WTC11 (cell line): ENCODE measurements at regions not wholly inside any gene's neighbourhood (a gene's known extent, or its start where the extent isn't known, plus 50 kb on each side); places are given as distances from the start of the nearest gene placed in this dataset.

ENCODE experiments used
- ATF3 ChIP-seq: sonication (generic); formaldehyde crosslinking; conservative IDR thresholded peaks from 2 replicates; pipeline ENCODE4 v1.8.1; 2022; ENCODE audit warnings: mild to moderate bottlenecking, missing genetic modification reagents
- CTCF ChIP-seq: fragments of 200-600 bp; IDR thresholded peaks from 2 replicates; pipeline ENCODE4 v1.8.0; 2022; ENCODE audit warnings: antibody characterized with exemption
- FOXJ3 ChIP-seq: sonication (generic); formaldehyde crosslinking; IDR thresholded peaks from 2 replicates; pipeline ENCODE4 v1.9.0; 2021; ENCODE audit warnings: missing genetic modification reagents, mild to moderate bottlenecking, borderline replicate concordance
- NR2C2 ChIP-seq: sonication (generic); formaldehyde crosslinking; IDR thresholded peaks from 2 replicates; pipeline ENCODE4 v1.8.0; 2022; ENCODE audit warnings: mild to moderate bottlenecking, missing genetic modification reagents
- PRDM15 ChIP-seq: sonication (generic); formaldehyde crosslinking; IDR thresholded peaks from 2 replicates; pipeline ENCODE4 v1.8.0; 2022; ENCODE audit warnings: missing genetic modification reagents
- TP53 ChIP-seq: sonication (generic); formaldehyde crosslinking; IDR thresholded peaks from 2 replicates; pipeline ENCODE4 v1.8.1; 2023; ENCODE audit warnings: mild to moderate bottlenecking, missing genetic modification reagents
- ZNF423 ChIP-seq: fragments of 250-450 bp; sonication (Bioruptor Pico); IDR thresholded peaks from 2 replicates; pipeline ENCODE4 v2.1.2; 2022; ENCODE audit warnings: mild to moderate bottlenecking, moderate library complexity
- ZNF512 ChIP-seq: sonication (generic); formaldehyde crosslinking; IDR thresholded peaks from 2 replicates; pipeline ENCODE4 v1.8.1; 2022; ENCODE audit warnings: missing genetic modification reagents, borderline replicate concordance
- TF ChIP-seq, protein P1 (sequence below): fragments of 250-450 bp; sonication (Bioruptor Pico); IDR thresholded peaks from 2 replicates; pipeline ENCODE4 v1.9.0; 2021; ENCODE audit warnings: mild to moderate bottlenecking, borderline replicate concordance
- TF ChIP-seq, protein P2 (sequence below): sonication (generic); formaldehyde crosslinking; IDR thresholded peaks from 2 replicates; pipeline ENCODE4 v1.8.1; 2023; ENCODE audit warnings: mild to moderate bottlenecking, missing genetic modification reagents
- TF ChIP-seq, protein P3 (sequence below): sonication (generic); formaldehyde crosslinking; IDR thresholded peaks from 2 replicates; pipeline ENCODE4 v1.8.1; 2023; ENCODE audit warnings: mild to moderate bottlenecking, missing genetic modification reagents, moderate library complexity
- TF ChIP-seq, protein P4 (sequence below): sonication (generic); formaldehyde crosslinking; IDR thresholded peaks from 2 replicates; pipeline ENCODE4 v1.8.0; 2022; ENCODE audit warnings: mild to moderate bottlenecking, missing genetic modification reagents
- TF ChIP-seq, protein P5 (sequence below): sonication (generic); formaldehyde crosslinking; IDR thresholded peaks from 2 replicates; pipeline ENCODE4 v1.8.1; 2022; ENCODE audit warnings: low read depth, missing genetic modification reagents, borderline replicate concordance

DNA sequence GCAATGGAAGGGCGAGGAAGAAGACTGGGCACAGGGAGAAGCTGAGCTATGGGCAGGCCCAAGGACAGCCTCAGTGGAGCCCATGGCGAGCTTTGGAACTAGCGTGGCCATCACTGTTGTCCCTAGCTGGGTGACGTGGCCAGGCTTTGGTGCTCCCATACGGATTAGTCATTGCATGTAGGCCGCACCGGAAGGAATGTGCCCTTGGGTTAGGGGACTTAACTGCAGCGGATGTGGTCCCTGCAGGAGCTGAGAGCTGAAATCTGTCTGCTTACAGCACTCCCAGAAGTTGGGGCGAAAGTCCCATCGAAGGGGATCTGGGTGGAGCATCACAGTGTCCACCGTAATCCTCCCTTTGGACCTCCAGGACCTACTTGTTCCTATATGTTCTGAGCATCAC lies 133.7 kb downstream of the PAPOLA start:
- TF ChIP-seq PRDM15 (CRISPR knock-in tag) (no peak), CTCF (no peak), TP53 (CRISPR knock-in tag) (no peak), FOXJ3 (no peak), ZNF512 (no peak), NR2C2 (no peak), ATF3 (CRISPR knock-in tag) (no peak), ZNF423 (no peak)
- TF ChIP-seq, protein P1, sequence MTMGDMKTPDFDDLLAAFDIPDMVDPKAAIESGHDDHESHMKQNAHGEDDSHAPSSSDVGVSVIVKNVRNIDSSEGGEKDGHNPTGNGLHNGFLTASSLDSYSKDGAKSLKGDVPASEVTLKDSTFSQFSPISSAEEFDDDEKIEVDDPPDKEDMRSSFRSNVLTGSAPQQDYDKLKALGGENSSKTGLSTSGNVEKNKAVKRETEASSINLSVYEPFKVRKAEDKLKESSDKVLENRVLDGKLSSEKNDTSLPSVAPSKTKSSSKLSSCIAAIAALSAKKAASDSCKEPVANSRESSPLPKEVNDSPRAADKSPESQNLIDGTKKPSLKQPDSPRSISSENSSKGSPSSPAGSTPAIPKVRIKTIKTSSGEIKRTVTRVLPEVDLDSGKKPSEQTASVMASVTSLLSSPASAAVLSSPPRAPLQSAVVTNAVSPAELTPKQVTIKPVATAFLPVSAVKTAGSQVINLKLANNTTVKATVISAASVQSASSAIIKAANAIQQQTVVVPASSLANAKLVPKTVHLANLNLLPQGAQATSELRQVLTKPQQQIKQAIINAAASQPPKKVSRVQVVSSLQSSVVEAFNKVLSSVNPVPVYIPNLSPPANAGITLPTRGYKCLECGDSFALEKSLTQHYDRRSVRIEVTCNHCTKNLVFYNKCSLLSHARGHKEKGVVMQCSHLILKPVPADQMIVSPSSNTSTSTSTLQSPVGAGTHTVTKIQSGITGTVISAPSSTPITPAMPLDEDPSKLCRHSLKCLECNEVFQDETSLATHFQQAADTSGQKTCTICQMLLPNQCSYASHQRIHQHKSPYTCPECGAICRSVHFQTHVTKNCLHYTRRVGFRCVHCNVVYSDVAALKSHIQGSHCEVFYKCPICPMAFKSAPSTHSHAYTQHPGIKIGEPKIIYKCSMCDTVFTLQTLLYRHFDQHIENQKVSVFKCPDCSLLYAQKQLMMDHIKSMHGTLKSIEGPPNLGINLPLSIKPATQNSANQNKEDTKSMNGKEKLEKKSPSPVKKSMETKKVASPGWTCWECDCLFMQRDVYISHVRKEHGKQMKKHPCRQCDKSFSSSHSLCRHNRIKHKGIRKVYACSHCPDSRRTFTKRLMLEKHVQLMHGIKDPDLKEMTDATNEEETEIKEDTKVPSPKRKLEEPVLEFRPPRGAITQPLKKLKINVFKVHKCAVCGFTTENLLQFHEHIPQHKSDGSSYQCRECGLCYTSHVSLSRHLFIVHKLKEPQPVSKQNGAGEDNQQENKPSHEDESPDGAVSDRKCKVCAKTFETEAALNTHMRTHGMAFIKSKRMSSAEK (CRISPR knock-in tag): no peak
- TF ChIP-seq, protein P2, sequence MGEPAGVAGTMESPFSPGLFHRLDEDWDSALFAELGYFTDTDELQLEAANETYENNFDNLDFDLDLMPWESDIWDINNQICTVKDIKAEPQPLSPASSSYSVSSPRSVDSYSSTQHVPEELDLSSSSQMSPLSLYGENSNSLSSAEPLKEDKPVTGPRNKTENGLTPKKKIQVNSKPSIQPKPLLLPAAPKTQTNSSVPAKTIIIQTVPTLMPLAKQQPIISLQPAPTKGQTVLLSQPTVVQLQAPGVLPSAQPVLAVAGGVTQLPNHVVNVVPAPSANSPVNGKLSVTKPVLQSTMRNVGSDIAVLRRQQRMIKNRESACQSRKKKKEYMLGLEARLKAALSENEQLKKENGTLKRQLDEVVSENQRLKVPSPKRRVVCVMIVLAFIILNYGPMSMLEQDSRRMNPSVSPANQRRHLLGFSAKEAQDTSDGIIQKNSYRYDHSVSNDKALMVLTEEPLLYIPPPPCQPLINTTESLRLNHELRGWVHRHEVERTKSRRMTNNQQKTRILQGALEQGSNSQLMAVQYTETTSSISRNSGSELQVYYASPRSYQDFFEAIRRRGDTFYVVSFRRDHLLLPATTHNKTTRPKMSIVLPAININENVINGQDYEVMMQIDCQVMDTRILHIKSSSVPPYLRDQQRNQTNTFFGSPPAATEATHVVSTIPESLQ (CRISPR knock-in tag): no peak
- TF ChIP-seq, protein P3, sequence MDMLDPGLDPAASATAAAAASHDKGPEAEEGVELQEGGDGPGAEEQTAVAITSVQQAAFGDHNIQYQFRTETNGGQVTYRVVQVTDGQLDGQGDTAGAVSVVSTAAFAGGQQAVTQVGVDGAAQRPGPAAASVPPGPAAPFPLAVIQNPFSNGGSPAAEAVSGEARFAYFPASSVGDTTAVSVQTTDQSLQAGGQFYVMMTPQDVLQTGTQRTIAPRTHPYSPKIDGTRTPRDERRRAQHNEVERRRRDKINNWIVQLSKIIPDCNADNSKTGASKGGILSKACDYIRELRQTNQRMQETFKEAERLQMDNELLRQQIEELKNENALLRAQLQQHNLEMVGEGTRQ (CRISPR knock-in tag): no peak
- TF ChIP-seq, protein P4, sequence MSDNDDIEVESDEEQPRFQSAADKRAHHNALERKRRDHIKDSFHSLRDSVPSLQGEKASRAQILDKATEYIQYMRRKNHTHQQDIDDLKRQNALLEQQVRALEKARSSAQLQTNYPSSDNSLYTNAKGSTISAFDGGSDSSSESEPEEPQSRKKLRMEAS (CRISPR knock-in tag): no peak
- TF ChIP-seq, protein P5, sequence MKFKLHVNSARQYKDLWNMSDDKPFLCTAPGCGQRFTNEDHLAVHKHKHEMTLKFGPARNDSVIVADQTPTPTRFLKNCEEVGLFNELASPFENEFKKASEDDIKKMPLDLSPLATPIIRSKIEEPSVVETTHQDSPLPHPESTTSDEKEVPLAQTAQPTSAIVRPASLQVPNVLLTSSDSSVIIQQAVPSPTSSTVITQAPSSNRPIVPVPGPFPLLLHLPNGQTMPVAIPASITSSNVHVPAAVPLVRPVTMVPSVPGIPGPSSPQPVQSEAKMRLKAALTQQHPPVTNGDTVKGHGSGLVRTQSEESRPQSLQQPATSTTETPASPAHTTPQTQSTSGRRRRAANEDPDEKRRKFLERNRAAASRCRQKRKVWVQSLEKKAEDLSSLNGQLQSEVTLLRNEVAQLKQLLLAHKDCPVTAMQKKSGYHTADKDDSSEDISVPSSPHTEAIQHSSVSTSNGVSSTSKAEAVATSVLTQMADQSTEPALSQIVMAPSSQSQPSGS (CRISPR knock-in tag): no peak
